DOHH2 (cell line): ENCODE measurements at regions not wholly inside any gene's neighbourhood (a gene's known extent, or its start where the extent isn't known, plus 50 kb on each side); places are given as distances from the start of the nearest gene placed in this dataset.

Experiments
- H3F3A ChIP-seq: fragments of 200-600 bp; sonication (generic), shearing (Covaris generic); 2 replicates; pipeline ENCODE4 v1.6.0; 2016; ENCODE audit warnings: antibody characterized with exemption, mild to moderate bottlenecking; ENCODE audit not compliant: control insufficient read depth, insufficient read depth
- H3K27ac ChIP-seq: fragments of 200-600 bp; sonication (generic); 2 replicates; pipeline ENCODE4 v1.5.1; 2014; ENCODE audit warnings: low read depth, mild to moderate bottlenecking, low read length, moderate library complexity
- H3K27me3 ChIP-seq: fragments of 200-600 bp; sonication (generic); 2 replicates; pipeline ENCODE4 v1.6.1; 2014; ENCODE audit warnings: mild to moderate bottlenecking, low read length, mixed read lengths; ENCODE audit not compliant: control insufficient read depth
- H3K36me3 ChIP-seq: fragments of 200-600 bp; sonication (generic); 2 replicates; pipeline ENCODE4 v1.6.1; 2014; ENCODE audit warnings: mild to moderate bottlenecking, low read length, moderate library complexity, mixed read lengths; ENCODE audit not compliant: control insufficient read depth
- H3K4me1 ChIP-seq: fragments of 200-600 bp; sonication (generic); 2 replicates; pipeline ENCODE4 v1.6.1; 2014; ENCODE audit warnings: mild to moderate bottlenecking, low read length, mixed read lengths; ENCODE audit not compliant: control insufficient read depth
- H3K4me2 ChIP-seq: fragments of 200-600 bp; sonication (generic); 2 replicates; pipeline ENCODE4 v1.6.0; 2014; ENCODE audit warnings: mild to moderate bottlenecking, low read length, moderate library complexity
- H3K4me3 ChIP-seq: fragments of 200-600 bp; sonication (generic); 2 replicates; pipeline ENCODE4 v1.5.1; 2014; ENCODE audit warnings: mild to moderate bottlenecking, low read length, mixed read lengths
- H3K79me2 ChIP-seq: fragments of 200-600 bp; sonication (generic); 2 replicates; pipeline ENCODE4 v1.6.1; 2014; ENCODE audit warnings: mild to moderate bottlenecking, low read length, mixed read lengths; ENCODE audit not compliant: control insufficient read depth
- H3K9me2 ChIP-seq: fragments of 200-600 bp; sonication (generic); replicated peaks from 2 replicates; pipeline ENCODE4 v1.6.1; 2014; ENCODE audit warnings: mild to moderate bottlenecking, low read length, mixed read lengths; ENCODE audit not compliant: control insufficient read depth
- H3K9me3 ChIP-seq: fragments of 200-600 bp; sonication (generic); 2 replicates; pipeline ENCODE4 v1.6.1; 2014; ENCODE audit warnings: antibody characterized with exemption, low read length, mixed read lengths; ENCODE audit not compliant: control insufficient read depth, insufficient read depth
- H4K20me1 ChIP-seq: fragments of 200-600 bp; sonication (generic); 2 replicates; pipeline ENCODE4 v1.6.0; 2014; ENCODE audit warnings: low read depth, mild to moderate bottlenecking, antibody characterized with exemption, low read length, moderate library complexity; ENCODE audit not compliant: control insufficient read depth, insufficient read depth
- EZH2phosphoT487 ChIP-seq: fragments of 200-600 bp; sonication (generic); IDR thresholded peaks from 2 replicates; pipeline ENCODE4 v1.6.1; 2017; ENCODE audit warnings: borderline replicate concordance, mild to moderate bottlenecking, antibody characterized with exemption, low read length, moderate library complexity, mixed read lengths
- TF ChIP-seq, protein P1 (sequence below): fragments of 200-600 bp; sonication (generic); IDR thresholded peaks from one replicate; pipeline ENCODE4 v1.5.1; 2014; ENCODE audit warnings: antibody characterized with exemption, mild to moderate bottlenecking, low read depth, low read length; ENCODE audit not compliant: poor library complexity, severe bottlenecking

DNA sequence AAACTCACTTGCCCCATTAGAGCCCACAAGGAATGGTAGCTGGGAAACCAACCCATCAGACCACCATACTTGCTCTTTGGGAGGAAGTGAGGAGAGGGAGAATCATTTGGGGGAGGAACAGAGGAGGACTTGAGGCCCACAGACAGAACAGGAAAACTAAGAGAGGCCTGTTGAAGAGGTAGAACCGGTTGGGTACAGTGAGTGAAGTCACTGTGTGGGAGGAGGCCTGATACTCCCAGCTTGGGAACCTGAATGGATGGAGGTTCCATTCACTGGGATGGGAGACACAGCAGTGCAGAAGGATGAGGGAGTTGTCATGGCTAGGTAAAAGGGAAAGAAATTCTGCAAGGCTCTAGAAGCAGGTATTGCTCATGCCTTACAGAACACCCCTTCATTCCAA is 63.4 kb upstream of the PSEN2 start:
- H3K9me2 ChIP-seq, result no peaks in the 10 kb centered on the region
- no peak overlapping the region for H3K4me2 ChIP-seq
- no peaks in the 10 kb centered on the region for H3K79me2 ChIP-seq
- H3K4me1 ChIP-seq, result no peaks in the 10 kb centered on the region
- H3K4me3 ChIP-seq, result no peak overlapping the region
- H3K27me3 ChIP-seq, result peaks cover 5% of the 10 kb centered on the region; the same call in 1 of the 2 replicates
- no peaks in the 10 kb centered on the region for H3F3A ChIP-seq
- H4K20me1 ChIP-seq, result no peaks in the 10 kb centered on the region
- H3K9me3 ChIP-seq, result no peaks in the 10 kb centered on the region
- TF ChIP-seq, protein P1, sequence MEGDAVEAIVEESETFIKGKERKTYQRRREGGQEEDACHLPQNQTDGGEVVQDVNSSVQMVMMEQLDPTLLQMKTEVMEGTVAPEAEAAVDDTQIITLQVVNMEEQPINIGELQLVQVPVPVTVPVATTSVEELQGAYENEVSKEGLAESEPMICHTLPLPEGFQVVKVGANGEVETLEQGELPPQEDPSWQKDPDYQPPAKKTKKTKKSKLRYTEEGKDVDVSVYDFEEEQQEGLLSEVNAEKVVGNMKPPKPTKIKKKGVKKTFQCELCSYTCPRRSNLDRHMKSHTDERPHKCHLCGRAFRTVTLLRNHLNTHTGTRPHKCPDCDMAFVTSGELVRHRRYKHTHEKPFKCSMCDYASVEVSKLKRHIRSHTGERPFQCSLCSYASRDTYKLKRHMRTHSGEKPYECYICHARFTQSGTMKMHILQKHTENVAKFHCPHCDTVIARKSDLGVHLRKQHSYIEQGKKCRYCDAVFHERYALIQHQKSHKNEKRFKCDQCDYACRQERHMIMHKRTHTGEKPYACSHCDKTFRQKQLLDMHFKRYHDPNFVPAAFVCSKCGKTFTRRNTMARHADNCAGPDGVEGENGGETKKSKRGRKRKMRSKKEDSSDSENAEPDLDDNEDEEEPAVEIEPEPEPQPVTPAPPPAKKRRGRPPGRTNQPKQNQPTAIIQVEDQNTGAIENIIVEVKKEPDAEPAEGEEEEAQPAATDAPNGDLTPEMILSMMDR, result no peak
- TF ChIP-seq EZH2phosphoT487, result no peak
- H3K36me3 ChIP-seq, result no peaks in the 10 kb centered on the region
- H3K27ac ChIP-seq, result no peak overlapping the region

DNA sequence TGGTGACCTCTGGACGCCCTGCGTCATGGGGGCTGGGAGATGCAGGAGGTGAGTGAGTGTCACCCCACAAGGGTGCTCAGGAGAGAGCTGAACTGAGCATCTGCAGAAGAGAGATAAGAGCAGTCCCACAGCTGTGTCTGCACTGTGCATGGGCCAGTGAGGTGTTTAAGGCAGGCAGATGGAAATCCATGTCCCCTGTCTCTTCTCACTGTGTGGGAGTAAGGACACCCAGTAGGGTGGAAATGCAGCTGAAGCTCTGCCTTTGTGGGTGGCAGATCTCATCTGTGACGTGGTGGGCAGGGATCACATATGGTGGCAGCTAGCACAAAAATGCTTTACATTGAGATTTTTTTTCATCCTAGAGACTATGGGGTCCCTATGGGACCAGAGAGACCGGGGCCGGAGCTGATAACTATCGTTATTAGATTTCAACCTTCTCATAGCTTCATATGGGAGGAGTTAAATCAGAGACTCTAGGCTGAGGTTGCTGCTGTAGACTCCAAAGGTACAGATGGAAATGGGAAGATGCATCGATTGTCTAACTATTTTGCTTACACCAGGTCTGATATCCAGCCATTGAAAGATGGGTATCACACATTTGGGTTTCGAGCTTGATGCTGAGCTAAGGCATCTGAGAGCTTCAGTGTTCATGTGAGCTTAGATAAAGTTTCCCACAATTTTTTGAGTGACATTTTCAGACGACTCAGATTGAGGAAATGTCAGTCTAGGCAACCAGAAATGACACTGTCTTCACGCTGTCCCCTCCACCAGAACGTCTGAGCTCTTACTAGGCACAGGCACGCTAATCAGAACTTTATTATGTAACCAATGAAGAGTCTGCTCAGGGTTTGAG is 65.3 kb upstream of the PSEN2 start:
- Histone ChIP-seq H3K4me3 (no peak overlapping the region), H3K36me3 (no peaks in the 10 kb centered on the region), H3K4me1 (no peaks in the 10 kb centered on the region), H3F3A (no peaks in the 10 kb centered on the region), H4K20me1 (no peaks in the 10 kb centered on the region), H3K79me2 (no peaks in the 10 kb centered on the region), H3K27ac (no peak overlapping the region), H3K9me2 (no peaks in the 10 kb centered on the region), H3K27me3 (peaks cover 5% of the 10 kb centered on the region; the same call in 1 of the 2 replicates), H3K9me3 (no peaks in the 10 kb centered on the region), H3K4me2 (no peak overlapping the region)
- no peak for TF ChIP-seq EZH2phosphoT487
- TF ChIP-seq, protein P1, result no peak

GRCh38 chr1:226800763-226801380 is 61.8 kb upstream of the ITPKB start:
- H3K4me3 ChIP-seq, result no peak overlapping the region
- H3K27me3 ChIP-seq, result peaks cover 5% of the 10 kb centered on the region; the same call in 1 of the 2 replicates
- H3F3A ChIP-seq, result no peaks in the 10 kb centered on the region
- H3K4me2 ChIP-seq, result no peak overlapping the region
- H3K27ac ChIP-seq, result no peak overlapping the region
- no peaks in the 10 kb centered on the region for H3K36me3 ChIP-seq
- peaks cover 12% of the 10 kb centered on the region for H3K4me1 ChIP-seq
- H4K20me1 ChIP-seq, result no peaks in the 10 kb centered on the region
- H3K9me2 ChIP-seq, result no peaks in the 10 kb centered on the region
- H3K79me2 ChIP-seq, result no peaks in the 10 kb centered on the region
- H3K9me3 ChIP-seq, result no peaks in the 10 kb centered on the region
- TF ChIP-seq, protein P1, result no peak
- TF ChIP-seq EZH2phosphoT487, result no peak
